Gastroesophageal sphincter (tissue), 3 donors: ENCODE measurements at regions not wholly inside any gene's neighbourhood (a gene's known extent, or its start where the extent isn't known, plus 50 kb on each side); places are given as distances from the start of the nearest gene placed in this dataset.

Experiments
- CTCF ChIP-seq, 4 experiments: fragments of 200-600 bp in 2 of 4; fragments of 450-650 bp in 2 of 4; sonication (generic) in 1 of 4; IDR thresholded peaks; one replicate each; pipeline ENCODE4 v1.5.1; 2017 to 2019; ENCODE audit warnings: antibody characterized with exemption in 4 of 4, mild to moderate bottlenecking in 2 of 4, moderate library complexity in 2 of 4
- POLR2A ChIP-seq, 2 donors: fragments of 450-650 bp; IDR thresholded peaks; one replicate each; pipeline ENCODE4 v1.6.1; 2017; ENCODE audit warnings: antibody characterized with exemption in 2 of 2, mild to moderate bottlenecking in 2 of 2, moderate library complexity in 1 of 2
- POLR2AphosphoS5 ChIP-seq: sonication (generic); formaldehyde crosslinking; IDR thresholded peaks from one replicate; pipeline ENCODE4 v1.6.1; 2017; ENCODE audit warnings: antibody characterized with exemption

DNA sequence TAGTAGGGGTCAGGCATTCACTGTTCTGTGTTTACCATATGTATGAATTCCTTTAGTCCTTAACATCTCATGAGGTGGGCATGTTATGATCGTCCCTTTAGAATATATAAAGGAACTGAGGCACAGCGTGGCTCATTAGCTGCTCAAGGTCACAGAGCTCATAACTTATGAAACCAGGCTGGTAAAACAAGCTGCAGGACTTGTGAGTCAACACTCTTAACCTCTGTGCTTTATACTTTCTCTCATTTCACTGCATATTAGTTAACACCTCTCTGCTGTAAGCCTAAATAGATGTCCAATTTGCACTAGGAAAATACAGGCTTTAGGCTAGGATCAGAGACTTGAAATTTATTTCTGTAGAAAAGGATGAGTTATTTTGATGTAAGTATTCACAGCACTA, 180.3 kb upstream of the HDAC9 start:
- TF ChIP-seq POLR2A (IDR thresholded peaks at IDR 0.05) (no peak), CTCF (IDR thresholded peaks at IDR 0.05) (no peak), POLR2AphosphoS5 (no peak)
